ENCODE measurements at regions not wholly inside any gene's neighbourhood (a gene's known extent, or its start where the extent isn't known, plus 50 kb on each side); places are given as distances from the start of the nearest gene placed in this dataset.

DNA sequence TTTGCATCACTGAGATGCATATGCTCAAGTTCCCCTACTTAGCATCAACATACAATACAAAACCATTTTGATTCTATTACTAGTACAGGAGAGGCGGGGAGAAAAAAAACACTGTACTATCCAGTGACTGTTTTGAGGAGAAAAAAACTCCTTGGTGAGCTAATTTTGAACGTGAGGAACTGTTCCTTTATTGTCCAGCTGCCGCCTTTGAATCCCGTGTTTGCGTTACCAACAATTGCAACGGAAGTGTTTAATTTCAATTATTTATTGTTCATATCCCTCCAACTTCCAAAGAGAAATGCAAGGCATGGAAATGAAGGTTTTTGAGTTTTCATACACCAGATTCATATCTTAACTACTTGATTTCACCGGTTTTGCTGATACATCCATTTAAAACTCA lies 66.4 kb upstream of the ARHGAP21 start:
- no peak for DNase-seq
- Histone ChIP-seq H3K36me3 (replicated peaks in 1 of 2; ENCODE audit: control insufficient read depth in 1 of 2, insufficient read depth in 2 of 2, low read length in 1 of 2) (no peaks in the 10 kb centered on the region), H3K4me2 (no peak overlapping the region), H3K4me3 (ENCODE audit: low read depth in 2 of 2, low read length in 1 of 2) (no peak overlapping the region), H4K20me1 (ENCODE audit: insufficient read depth) (no peaks in the 10 kb centered on the region), H3K27me3 (ENCODE audit: insufficient read depth) (no peaks in the 10 kb centered on the region), H3K27ac (ENCODE audit: low read depth in 2 of 2, low read length in 1 of 2) (no peak overlapping the region), H3K79me2 (ENCODE audit: insufficient read depth) (no peaks in the 10 kb centered on the region), H3F3A (replicated peaks; ENCODE audit: insufficient read depth) (no peaks in the 10 kb centered on the region), H2AFZ (ENCODE audit: low read depth) (no peak overlapping the region), H3K9me3 (no peaks in the 10 kb centered on the region), H3K9ac (no peak overlapping the region), H3K4me1 (ENCODE audit: control insufficient read depth in 1 of 2, insufficient read depth in 2 of 2, low read depth in 1 of 2, low read length in 1 of 2) (no peaks in the 10 kb centered on the region), H3K9me2 (no peaks in the 10 kb centered on the region)
- ChIA-PET POLR2A (no interaction called here), CTCF (interaction anchor here (0.6 to 1.0 kb wide), 2 partner anchors 21 to 146 kb away, joined by 3 read pairs; no protein-coding TSS in a partner anchor)
- no peak for TF ChIP-seq EZH2phosphoT487 (IDR thresholded peaks at IDR 0.05; ENCODE audit: borderline replicate concordance, low read depth)
- TF ChIP-seq, protein P1, sequence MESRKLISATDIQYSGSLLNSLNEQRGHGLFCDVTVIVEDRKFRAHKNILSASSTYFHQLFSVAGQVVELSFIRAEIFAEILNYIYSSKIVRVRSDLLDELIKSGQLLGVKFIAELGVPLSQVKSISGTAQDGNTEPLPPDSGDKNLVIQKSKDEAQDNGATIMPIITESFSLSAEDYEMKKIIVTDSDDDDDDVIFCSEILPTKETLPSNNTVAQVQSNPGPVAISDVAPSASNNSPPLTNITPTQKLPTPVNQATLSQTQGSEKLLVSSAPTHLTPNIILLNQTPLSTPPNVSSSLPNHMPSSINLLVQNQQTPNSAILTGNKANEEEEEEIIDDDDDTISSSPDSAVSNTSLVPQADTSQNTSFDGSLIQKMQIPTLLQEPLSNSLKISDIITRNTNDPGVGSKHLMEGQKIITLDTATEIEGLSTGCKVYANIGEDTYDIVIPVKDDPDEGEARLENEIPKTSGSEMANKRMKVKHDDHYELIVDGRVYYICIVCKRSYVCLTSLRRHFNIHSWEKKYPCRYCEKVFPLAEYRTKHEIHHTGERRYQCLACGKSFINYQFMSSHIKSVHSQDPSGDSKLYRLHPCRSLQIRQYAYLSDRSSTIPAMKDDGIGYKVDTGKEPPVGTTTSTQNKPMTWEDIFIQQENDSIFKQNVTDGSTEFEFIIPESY (IDR thresholded peaks at IDR 0.05; ENCODE audit: borderline replicate concordance, low read depth): no peak
- no peak for TF ChIP-seq GATA2 (CRISPR knock-in tag; IDR thresholded peaks at IDR 0.05)
- no peak for TF ChIP-seq TEAD4 (IDR thresholded peaks at IDR 0.05; ENCODE audit: borderline replicate concordance, insufficient read depth)
- TF ChIP-seq ELF1 (IDR thresholded peaks at IDR 0.05): no peak
- TF ChIP-seq, protein P2, sequence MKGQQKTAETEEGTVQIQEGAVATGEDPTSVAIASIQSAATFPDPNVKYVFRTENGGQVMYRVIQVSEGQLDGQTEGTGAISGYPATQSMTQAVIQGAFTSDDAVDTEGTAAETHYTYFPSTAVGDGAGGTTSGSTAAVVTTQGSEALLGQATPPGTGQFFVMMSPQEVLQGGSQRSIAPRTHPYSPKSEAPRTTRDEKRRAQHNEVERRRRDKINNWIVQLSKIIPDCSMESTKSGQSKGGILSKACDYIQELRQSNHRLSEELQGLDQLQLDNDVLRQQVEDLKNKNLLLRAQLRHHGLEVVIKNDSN (IDR thresholded peaks at IDR 0.05; ENCODE audit: borderline replicate concordance, low read depth): no peak
- TF ChIP-seq TCF12 (IDR thresholded peaks at IDR 0.05): no peak
- TF ChIP-seq FOXJ3 (CRISPR knock-in tag; IDR thresholded peaks at IDR 0.05): no peak
- TF ChIP-seq YY1 (IDR thresholded peaks at IDR 0.05; ENCODE audit: low read depth): no peak
- no peak for TF ChIP-seq RAD21 (IDR thresholded peaks at IDR 0.05; ENCODE audit: low read length)
- TF ChIP-seq NFIC (IDR thresholded peaks at IDR 0.05; ENCODE audit: borderline replicate concordance): no peak
- TF ChIP-seq, protein P3, sequence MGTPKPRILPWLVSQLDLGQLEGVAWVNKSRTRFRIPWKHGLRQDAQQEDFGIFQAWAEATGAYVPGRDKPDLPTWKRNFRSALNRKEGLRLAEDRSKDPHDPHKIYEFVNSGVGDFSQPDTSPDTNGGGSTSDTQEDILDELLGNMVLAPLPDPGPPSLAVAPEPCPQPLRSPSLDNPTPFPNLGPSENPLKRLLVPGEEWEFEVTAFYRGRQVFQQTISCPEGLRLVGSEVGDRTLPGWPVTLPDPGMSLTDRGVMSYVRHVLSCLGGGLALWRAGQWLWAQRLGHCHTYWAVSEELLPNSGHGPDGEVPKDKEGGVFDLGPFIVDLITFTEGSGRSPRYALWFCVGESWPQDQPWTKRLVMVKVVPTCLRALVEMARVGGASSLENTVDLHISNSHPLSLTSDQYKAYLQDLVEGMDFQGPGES (IDR thresholded peaks at IDR 0.05; ENCODE audit: low read depth, low read length): no peak
- TF ChIP-seq, protein P4, sequence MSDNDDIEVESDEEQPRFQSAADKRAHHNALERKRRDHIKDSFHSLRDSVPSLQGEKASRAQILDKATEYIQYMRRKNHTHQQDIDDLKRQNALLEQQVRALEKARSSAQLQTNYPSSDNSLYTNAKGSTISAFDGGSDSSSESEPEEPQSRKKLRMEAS (IDR thresholded peaks at IDR 0.05; ENCODE audit: low read depth): no peak
- WGBS (ENCODE audit: low lambda C conversion rate): 90% methylated on average over 7 of the region's 7 CpGs

DNA sequence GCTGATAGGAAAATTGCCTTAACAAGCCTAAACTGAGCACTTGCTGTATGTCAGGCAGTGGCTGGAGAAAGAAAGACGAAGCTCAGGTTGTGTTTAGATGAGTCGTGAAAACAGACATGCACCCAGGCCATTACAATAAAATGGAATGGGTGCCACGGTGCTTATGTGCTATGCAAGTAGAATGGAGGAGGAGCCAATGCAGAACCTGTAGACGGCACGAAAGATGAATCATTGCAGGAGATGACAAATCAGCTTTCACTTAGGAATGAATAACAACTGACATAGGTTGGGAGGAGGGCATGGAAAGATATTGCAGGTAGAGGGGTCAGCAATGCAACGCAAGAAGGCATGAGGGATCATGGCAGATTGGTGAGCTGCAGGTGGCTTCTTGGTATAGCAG lies 61.2 kb upstream of the ARHGAP21 start:
- H3F3A ChIP-seq (replicated peaks; ENCODE audit: insufficient read depth): no peaks in the 10 kb centered on the region
- 76% methylated on average over 6 of the region's 6 CpGs for WGBS (ENCODE audit: low lambda C conversion rate)
- no peaks in the 10 kb centered on the region for H3K9me2 ChIP-seq
- ChIA-PET POLR2A (no interaction called here), CTCF (interaction anchor here (1.4 kb wide), 1 partner anchor 30 kb away, joined by 3 read pairs; no protein-coding TSS in a partner anchor)
- no peaks in the 10 kb centered on the region for H3K4me1 ChIP-seq (ENCODE audit: control insufficient read depth in 1 of 2, insufficient read depth in 2 of 2, low read depth in 1 of 2, low read length in 1 of 2)
- no peak for DNase-seq
- H3K9me3 ChIP-seq: no peaks in the 10 kb centered on the region
- H3K4me2 ChIP-seq: no peak overlapping the region
- no peak overlapping the region for H3K4me3 ChIP-seq (ENCODE audit: low read depth in 2 of 2, low read length in 1 of 2)
- no peak overlapping the region for H2AFZ ChIP-seq (ENCODE audit: low read depth)
- H3K79me2 ChIP-seq (ENCODE audit: insufficient read depth): no peaks in the 10 kb centered on the region
- H3K27ac ChIP-seq (ENCODE audit: low read depth in 2 of 2, low read length in 1 of 2): no peak overlapping the region
- H3K36me3 ChIP-seq (replicated peaks in 1 of 2; ENCODE audit: control insufficient read depth in 1 of 2, insufficient read depth in 2 of 2, low read length in 1 of 2): no peaks in the 10 kb centered on the region
- H3K9ac ChIP-seq: no peak overlapping the region
- no peaks in the 10 kb centered on the region for H3K27me3 ChIP-seq (ENCODE audit: insufficient read depth)
- no peaks in the 10 kb centered on the region for H4K20me1 ChIP-seq (ENCODE audit: insufficient read depth)
- TF ChIP-seq SIN3A (IDR thresholded peaks at IDR 0.05; ENCODE audit: borderline replicate concordance, low read depth, low read length) (no peak), EZH2phosphoT487 (IDR thresholded peaks at IDR 0.05; ENCODE audit: borderline replicate concordance, low read depth) (no peak), NFIC (IDR thresholded peaks at IDR 0.05; ENCODE audit: borderline replicate concordance) (no peak), YY1 (IDR thresholded peaks at IDR 0.05; ENCODE audit: low read depth) (no peak), EP300 (IDR thresholded peaks at IDR 0.05; ENCODE audit: borderline replicate concordance in 1 of 2, low read depth in 1 of 2, low read length in 1 of 2) (no peak), GATA2 (CRISPR knock-in tag; IDR thresholded peaks at IDR 0.05) (no peak), TEAD4 (IDR thresholded peaks at IDR 0.05; ENCODE audit: borderline replicate concordance, insufficient read depth) (no peak), TCF12 (IDR thresholded peaks at IDR 0.05) (no peak)
- TF ChIP-seq, protein P5, sequence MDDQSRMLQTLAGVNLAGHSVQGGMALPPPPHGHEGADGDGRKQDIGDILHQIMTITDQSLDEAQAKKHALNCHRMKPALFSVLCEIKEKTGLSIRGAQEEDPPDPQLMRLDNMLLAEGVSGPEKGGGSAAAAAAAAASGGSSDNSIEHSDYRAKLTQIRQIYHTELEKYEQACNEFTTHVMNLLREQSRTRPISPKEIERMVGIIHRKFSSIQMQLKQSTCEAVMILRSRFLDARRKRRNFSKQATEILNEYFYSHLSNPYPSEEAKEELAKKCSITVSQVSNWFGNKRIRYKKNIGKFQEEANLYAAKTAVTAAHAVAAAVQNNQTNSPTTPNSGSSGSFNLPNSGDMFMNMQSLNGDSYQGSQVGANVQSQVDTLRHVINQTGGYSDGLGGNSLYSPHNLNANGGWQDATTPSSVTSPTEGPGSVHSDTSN (IDR thresholded peaks at IDR 0.05): no peak
- TF ChIP-seq, protein P6, sequence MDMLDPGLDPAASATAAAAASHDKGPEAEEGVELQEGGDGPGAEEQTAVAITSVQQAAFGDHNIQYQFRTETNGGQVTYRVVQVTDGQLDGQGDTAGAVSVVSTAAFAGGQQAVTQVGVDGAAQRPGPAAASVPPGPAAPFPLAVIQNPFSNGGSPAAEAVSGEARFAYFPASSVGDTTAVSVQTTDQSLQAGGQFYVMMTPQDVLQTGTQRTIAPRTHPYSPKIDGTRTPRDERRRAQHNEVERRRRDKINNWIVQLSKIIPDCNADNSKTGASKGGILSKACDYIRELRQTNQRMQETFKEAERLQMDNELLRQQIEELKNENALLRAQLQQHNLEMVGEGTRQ (IDR thresholded peaks at IDR 0.05; ENCODE audit: borderline replicate concordance, low read depth, low read length): no peak
- TF ChIP-seq, protein P3 (IDR thresholded peaks at IDR 0.05; ENCODE audit: low read depth, low read length): no peak
- TF ChIP-seq, protein P2 (IDR thresholded peaks at IDR 0.05; ENCODE audit: borderline replicate concordance, low read depth): no peak
